GM21717 (cell line): ENCODE measurements at regions not wholly inside any gene's neighbourhood (a gene's known extent, or its start where the extent isn't known, plus 50 kb on each side); places are given as distances from the start of the nearest gene placed in this dataset.

Source experiments
- ATAC-seq: cut with Tn5 transposase; IDR thresholded peaks from one replicate; pipeline ENCODE4 v1.9.1; 2021; ENCODE audit warnings: mild to moderate bottlenecking, moderate library complexity; ENCODE audit not compliant: unreplicated experiment

GRCh38 chr2:15073664-15074063 lies 441.1 kb downstream of the LRATD1 start:
- no peak for ATAC-seq

GRCh38 chr2:15074319-15074718 lies 441.8 kb downstream of the LRATD1 start:
- ATAC-seq = no peak

- ATAC-seq = no peak
These were observed 442.5 kb downstream of the LRATD1 start for GRCh38 chr2:15074751-15075700.

GRCh38 chr2:15076668-15077067 lies 444.2 kb downstream of the LRATD1 start:
- no peak for ATAC-seq

GRCh38 chr2:15081356-15081755 lies 448.8 kb downstream of the LRATD1 start:
- ATAC-seq = no peak

- no peak for ATAC-seq
These were observed 449.9 kb downstream of the LRATD1 start for GRCh38 chr2:15082105-15083058.

GRCh38 chr2:15084826-15085489 lies 452.4 kb downstream of the LRATD1 start:
- ATAC-seq = no peak

- ATAC-seq = no peak
These were observed 459.7 kb downstream of the LRATD1 start for GRCh38 chr2:15092181-15092580.

- no peak for ATAC-seq
These were observed 460.2 kb downstream of the LRATD1 start for GRCh38 chr2:15092691-15093090.

- ATAC-seq = no peak
These were observed 461.6 kb downstream of the LRATD1 start for GRCh38 chr2:15094161-15094560.

- ATAC-seq = no peak
These were observed 464.3 kb downstream of the NBAS start for GRCh38 chr2:15096873-15097272.

GRCh38 chr2:15107137-15107536 lies 454.0 kb downstream of the NBAS start:
- no peak for ATAC-seq

- no peak for ATAC-seq
These were observed 449.4 kb downstream of the NBAS start for GRCh38 chr2:15111718-15112117.

- no peak for ATAC-seq
These were observed 448.9 kb downstream of the NBAS start for GRCh38 chr2:15112216-15112615.

GRCh38 chr2:15115776-15116175 lies 445.4 kb downstream of the NBAS start:
- ATAC-seq = no peak

- no peak for ATAC-seq
These were observed 444.3 kb downstream of the NBAS start for GRCh38 chr2:15116830-15117229.
